GM21825 (cell line): ENCODE measurements at regions not wholly inside any gene's neighbourhood (a gene's known extent, or its start where the extent isn't known, plus 50 kb on each side); places are given as distances from the start of the nearest gene placed in this dataset.

ENCODE experiments used
- ATAC-seq: cut with Tn5 transposase; IDR thresholded peaks from one replicate; pipeline ENCODE4 v1.9.1; 2021; ENCODE audit warnings: mild to moderate bottlenecking, moderate library complexity; ENCODE audit not compliant: unreplicated experiment

DNA sequence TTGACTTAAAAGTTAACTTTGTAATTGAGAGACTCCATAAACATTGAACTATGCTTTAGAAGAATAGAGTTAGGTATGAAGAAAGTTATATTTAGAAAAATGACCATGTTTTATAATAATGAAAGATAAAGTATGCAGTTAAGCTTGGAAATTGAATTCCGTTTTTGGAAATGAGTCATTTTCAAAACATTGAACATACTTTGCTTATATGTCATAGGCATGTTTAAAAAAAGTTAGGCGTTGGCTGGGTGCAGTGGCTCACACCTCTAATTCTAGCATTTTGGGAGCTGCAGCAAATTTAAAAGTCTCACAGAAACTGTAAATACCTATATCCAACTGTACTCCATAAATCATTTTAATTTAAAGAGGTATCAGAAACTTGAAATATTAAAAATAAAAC is 607.4 kb downstream of the CBLN2 start:
- ATAC-seq, result no peak

DNA sequence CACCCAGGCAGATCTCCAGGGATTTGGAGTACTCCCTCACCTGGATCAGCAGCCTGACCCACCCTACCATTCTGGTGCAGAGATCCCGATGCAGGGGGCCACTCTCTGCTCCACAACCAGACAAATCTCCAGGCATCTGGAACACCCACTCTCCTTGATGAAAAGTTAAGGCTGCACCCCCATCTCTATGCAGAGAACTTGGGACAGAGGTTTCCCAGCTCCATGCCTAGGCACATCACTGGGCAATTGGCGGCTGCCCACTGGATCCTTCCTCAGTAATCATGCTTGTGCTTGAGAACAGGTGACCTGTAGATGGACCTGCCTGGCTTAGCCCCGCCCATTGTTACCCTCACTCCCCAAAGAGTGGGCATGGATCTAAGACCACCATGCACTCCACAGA is 624.9 kb downstream of the CBLN2 start:
- no peak for ATAC-seq

- no peak for ATAC-seq
Measured at GRCh38 chr18:71913641-71914040, 630.5 kb downstream of the CBLN2 start.

- ATAC-seq, result no peak
Measured at GRCh38 chr18:71902482-71902881, 641.7 kb downstream of the CBLN2 start.

- ATAC-seq, result no peak
Measured at GRCh38 chr18:71899707-71900472, 644.3 kb downstream of the CBLN2 start.

DNA sequence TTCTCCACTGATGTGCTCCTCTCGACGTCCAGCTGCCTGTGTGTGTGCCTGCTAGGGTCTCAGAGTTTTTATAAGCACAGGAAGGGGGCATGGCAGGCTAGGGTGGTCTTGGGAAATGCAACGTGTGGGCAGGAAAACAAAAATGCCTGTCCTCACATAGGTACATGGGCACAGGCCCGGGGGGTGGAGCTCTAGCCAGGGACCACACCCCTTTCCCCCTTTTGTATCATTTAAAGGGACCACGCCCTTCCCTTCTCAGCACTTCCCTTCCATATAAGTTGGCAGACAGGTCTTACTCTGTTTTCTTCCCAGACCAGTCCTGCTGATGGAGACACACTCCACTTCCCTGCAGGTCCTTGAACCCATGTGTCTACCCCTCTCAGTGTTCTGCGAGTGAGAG is 645.0 kb downstream of the CBLN2 start:
- ATAC-seq, result no peak

GRCh38 chr18:71887509-71887908 is 656.6 kb downstream of the CBLN2 start:
- no peak for ATAC-seq

DNA sequence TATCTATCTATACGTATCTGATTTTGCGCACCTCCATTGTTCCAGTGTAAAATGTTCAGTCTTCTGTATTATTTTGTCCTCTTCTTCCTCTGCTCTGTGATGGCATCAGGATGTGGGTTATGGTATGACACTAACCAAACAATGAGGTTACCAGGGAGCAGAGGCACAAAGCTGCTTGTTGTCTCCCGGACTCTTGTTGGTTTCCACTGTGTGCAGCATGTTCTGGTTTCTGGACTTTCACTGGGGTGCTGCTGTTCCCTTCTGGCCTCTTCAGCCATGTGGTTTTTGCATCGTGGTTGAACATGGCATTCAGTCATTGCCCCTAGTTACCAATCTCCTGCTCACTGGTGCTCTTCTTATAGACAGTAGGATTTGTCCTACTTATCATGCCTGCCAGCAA is 665.9 kb downstream of the CBLN2 start:
- no peak for ATAC-seq

GRCh38 chr18:71873695-71874094 is 670.4 kb downstream of the CBLN2 start:
- no peak for ATAC-seq

DNA sequence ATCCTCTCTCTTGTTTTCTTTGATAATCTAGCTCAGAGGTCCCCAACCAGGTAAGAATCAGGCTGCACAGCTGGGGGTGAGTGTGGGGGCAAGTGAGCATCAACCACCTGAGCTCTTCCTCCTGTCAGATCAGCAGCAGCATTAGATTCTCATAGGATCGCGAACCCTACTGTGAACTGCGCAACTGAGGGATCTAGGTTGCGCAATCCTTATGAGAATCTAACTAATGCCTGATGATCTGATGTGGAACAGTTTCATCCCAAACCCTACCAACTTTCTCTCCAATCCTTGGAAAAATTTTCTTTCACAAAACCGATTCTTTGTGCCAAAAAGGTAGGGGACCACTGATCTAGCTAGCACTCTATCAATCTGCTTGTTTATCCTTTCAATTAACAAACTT is 678.3 kb downstream of the CBLN2 start:
- ATAC-seq, result no peak

DNA sequence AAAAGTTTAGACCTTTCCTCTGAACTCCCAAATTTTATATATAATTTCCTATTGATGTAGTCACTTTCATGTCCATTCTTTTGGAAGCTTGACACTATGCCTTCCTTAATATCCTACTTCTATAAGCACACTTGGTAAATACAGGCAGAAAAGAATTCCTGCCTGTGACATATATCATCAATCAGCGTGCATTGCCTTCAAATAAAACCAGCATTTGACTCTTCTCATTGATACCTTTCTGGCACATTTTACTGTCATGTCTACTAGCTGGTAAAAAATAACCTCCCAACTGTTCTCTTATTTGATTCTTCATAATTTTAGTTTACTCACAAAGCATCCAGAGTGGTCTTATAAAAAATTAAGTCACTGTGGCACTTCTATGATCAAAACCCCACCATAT is 693.5 kb downstream of the CBLN2 start:
- no peak for ATAC-seq

- ATAC-seq, result no peak
Measured at GRCh38 chr18:71849407-71849806, 694.7 kb downstream of the CBLN2 start.

GRCh38 chr18:71846716-71847115 is 697.4 kb downstream of the CBLN2 start:
- ATAC-seq, result no peak

DNA sequence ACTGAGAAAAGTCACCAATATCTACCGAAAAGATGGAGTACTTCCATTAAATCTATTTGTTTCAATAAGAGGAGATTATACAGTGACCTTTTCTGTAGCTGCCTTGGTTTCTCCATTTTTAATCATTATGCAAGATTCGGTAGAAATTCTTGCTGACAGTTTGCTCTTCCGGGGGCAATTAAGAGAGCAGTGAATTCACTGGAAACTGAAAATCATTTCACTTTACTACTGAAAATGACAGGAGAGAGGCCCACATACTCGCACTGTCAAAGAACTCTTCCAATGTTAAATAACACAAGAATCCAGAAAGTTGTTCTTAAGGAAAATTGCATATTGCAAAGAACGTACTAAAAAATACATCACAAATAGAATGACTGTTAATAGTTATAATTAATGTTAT is 699.3 kb downstream of the CBLN2 start:
- ATAC-seq, result no peak

- ATAC-seq, result no peak
Measured at GRCh38 chr18:71842666-71843065, 701.5 kb downstream of the CBLN2 start.

DNA sequence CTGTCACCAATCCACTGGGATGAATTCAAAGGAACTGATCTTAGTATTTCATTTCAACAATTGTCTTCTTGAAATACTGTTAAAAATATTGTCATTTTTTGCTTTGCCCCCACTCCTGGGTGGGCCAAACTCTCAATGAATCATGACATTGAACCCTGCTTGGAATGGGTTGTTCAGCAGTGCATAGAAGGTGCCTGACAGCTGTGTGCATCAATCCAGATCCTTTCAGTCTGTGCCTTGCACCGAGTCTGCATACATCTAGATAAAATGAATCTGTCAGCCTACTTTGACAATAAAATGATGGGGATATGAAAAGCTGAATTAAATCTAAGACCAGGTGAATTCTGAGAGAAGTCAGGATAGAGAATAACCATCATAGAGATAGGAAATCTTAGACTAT is 706.6 kb downstream of the CBLN2 start:
- ATAC-seq, result no peak

GRCh38 chr18:71832946-71833617 is 711.1 kb downstream of the CBLN2 start:
- no peak for ATAC-seq

DNA sequence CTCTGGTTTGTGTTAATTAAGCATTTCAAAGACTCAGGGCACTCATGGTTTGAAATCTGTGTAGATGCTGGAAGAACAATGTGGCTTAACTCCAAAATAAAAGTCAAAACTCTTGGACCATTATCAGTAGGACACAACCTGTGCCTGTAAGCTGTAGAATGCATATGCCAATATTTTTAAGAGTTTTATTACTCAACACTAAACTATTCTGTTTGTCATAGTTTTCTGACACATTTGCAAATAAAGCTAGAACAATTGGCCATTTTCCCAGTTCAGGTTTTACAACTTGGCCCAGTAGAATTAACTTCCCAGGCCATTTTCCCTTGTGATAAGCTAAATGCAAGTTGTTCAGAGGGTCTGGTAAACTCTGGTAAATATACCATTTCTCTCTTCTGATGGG is 713.1 kb downstream of the CBLN2 start:
- ATAC-seq, result no peak

- ATAC-seq, result no peak
Measured at GRCh38 chr18:71827301-71827700, 716.8 kb downstream of the CBLN2 start.

- no peak for ATAC-seq
Measured at GRCh38 chr18:71815305-71815704, 728.8 kb downstream of the CBLN2 start.

DNA sequence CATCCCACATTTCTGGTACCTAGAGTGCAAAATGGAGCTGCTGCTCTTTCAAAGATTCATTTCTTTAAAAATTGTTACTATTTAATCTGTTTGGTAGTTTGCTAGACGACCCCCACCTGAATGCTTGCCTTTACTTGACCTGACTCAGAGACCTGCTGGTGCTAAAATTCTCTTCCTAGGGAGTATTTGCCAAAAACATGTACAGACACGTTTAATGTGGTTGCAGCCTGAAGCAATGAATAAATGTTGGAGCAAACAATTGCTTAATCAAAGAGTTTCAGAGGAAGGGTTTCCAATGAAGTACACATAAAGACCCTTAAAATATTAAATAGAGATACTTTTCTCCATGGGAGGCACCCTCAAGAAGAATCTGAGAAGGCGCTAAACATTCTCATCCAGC is 734.4 kb downstream of the CBLN2 start:
- ATAC-seq, result no peak

DNA sequence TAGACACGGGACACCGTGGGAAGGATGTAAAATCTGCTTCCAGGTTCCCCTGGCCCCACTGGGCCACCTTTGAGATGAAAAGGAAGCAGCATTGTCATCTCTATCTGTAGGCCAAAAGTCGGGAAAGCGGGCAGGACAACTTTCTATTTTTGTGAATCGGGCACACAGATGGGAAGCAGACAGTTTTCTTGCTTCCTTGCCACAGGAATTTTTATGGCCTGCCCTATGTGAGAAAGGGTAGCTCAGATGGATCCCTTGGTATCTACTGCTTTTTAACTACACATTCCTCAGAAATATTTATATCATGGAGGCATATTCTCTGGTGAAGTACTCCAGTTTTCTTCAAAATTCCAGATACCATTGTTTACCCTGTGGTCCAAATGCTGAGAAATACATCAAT is 735.5 kb downstream of the CBLN2 start:
- ATAC-seq, result no peak

DNA sequence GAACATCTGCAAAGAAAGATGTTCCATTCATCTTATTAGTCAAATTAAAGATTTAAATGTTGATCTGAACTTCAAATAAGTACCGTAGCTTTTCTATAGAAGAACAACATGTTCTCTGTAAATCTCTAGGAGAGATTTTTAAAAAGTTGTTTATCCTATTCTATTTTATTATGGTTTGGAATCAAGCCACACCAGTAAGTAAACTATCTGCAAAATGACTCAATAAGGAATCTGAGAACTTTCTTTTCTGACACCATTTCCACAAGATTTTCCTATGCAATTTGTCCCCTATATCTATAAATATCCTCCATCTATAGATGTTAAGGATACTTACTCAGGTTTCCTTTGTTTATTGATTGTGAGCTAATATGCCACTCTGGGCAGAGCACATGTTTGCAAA is 736.6 kb downstream of the CBLN2 start:
- ATAC-seq, result no peak
